GM23338 (cell line): ENCODE measurements at regions not wholly inside any gene's neighbourhood (a gene's known extent, or its start where the extent isn't known, plus 50 kb on each side); places are given as distances from the start of the nearest gene placed in this dataset.

ENCODE experiments used
- CREB1 ChIP-seq: fragments of 250-450 bp; sonication (Bioruptor Pico); IDR thresholded peaks from 2 replicates; pipeline ENCODE4 v1.5.0; 2020; ENCODE audit warnings: low read depth, mild to moderate bottlenecking, moderate library complexity
- CTCF ChIP-seq, 2 experiments: fragments of 200-600 bp in 1 of 2; sonication (generic) in 1 of 2; conservative IDR thresholded peaks; 2 replicates each; pipeline versions ENCODE4 v1.5.1 to v1.6.1; 2016 to 2017; ENCODE audit warnings: antibody characterized with exemption in 2 of 2, low read depth in 2 of 2, mild to moderate bottlenecking in 2 of 2, moderate library complexity in 1 of 2
- EZH2 ChIP-seq: fragments of 200-600 bp; sonication (generic); IDR thresholded peaks from one replicate; pipeline ENCODE4 v1.8.0; 2017; ENCODE audit warnings: antibody characterized with exemption, mild to moderate bottlenecking, low read depth; ENCODE audit not compliant: unreplicated experiment
- EZH2phosphoT487 ChIP-seq: fragments of 200-600 bp; sonication (generic); IDR thresholded peaks from one replicate; pipeline ENCODE4 v1.8.1; 2018; ENCODE audit warnings: antibody characterized with exemption; ENCODE audit not compliant: unreplicated experiment
- JUNB ChIP-seq: IDR thresholded peaks from one replicate; pipeline ENCODE4 v1.6.1; 2016; ENCODE audit warnings: antibody characterized with exemption; ENCODE audit not compliant: unreplicated experiment
- NANOG ChIP-seq: IDR thresholded peaks from 2 replicates; pipeline ENCODE4 v1.6.1; 2016; ENCODE audit warnings: antibody characterized with exemption, borderline replicate concordance
- POLR2AphosphoS5 ChIP-seq: IDR thresholded peaks from 2 replicates; pipeline ENCODE4 v1.6.1; 2016; ENCODE audit warnings: antibody characterized with exemption, low read depth
- REST ChIP-seq: IDR thresholded peaks from one replicate; pipeline ENCODE4 v1.6.1; 2018; ENCODE audit warnings: antibody characterized with exemption; ENCODE audit not compliant: unreplicated experiment
- ZNF331 ChIP-seq: fragments of 250-450 bp; sonication (Bioruptor Pico); IDR thresholded peaks from 2 replicates; pipeline ENCODE4 v1.5.0; 2020; ENCODE audit warnings: low read depth, mild to moderate bottlenecking, moderate library complexity

- TF ChIP-seq NANOG, result no peak
- TF ChIP-seq REST, result no peak
- no peak for TF ChIP-seq EZH2
- no peak for TF ChIP-seq CTCF (conservative IDR thresholded peaks at IDR 0.05; ENCODE audit: low read depth in 2 of 2)
- TF ChIP-seq JUNB, result no peak
- no peak for TF ChIP-seq POLR2AphosphoS5
- no peak for TF ChIP-seq EZH2phosphoT487
- no peak for TF ChIP-seq ZNF331 (CRISPR knock-in tag)
- no peak for TF ChIP-seq CREB1 (CRISPR knock-in tag)
Measured at GRCh38 chr11:21908211-21908610, 284.7 kb upstream of the ANO5 start.
